Karpas-422 (cell line): ENCODE measurements at regions not wholly inside any gene's neighbourhood (a gene's known extent, or its start where the extent isn't known, plus 50 kb on each side); places are given as distances from the start of the nearest gene placed in this dataset.

Experiments
- DNase-seq: peaks from one replicate; pipeline ENCODE4 v3.0.0-alpha.2; 2015
- H2AFZ ChIP-seq: fragments of 200-600 bp; sonication (generic); 2 replicates; pipeline ENCODE4 v1.6.1; 2014; ENCODE audit warnings: antibody characterized with exemption, low read length, mixed read lengths
- H3K27ac ChIP-seq: fragments of 200-600 bp; sonication (generic); 2 replicates; pipeline ENCODE4 v1.5.1; 2014; ENCODE audit warnings: mild to moderate bottlenecking, low read length, moderate library complexity
- H3K27me3 ChIP-seq: fragments of 200-600 bp; sonication (generic); 2 replicates; pipeline ENCODE4 v1.6.1; 2014; ENCODE audit warnings: low read length, mixed read lengths
- H3K36me3 ChIP-seq: fragments of 200-600 bp; sonication (generic); 2 replicates; pipeline ENCODE4 v1.6.1; 2014; ENCODE audit warnings: low read length, mixed read lengths; ENCODE audit not compliant: insufficient read depth
- H3K4me1 ChIP-seq: fragments of 200-600 bp; sonication (generic); 2 replicates; pipeline ENCODE4 v1.6.1; 2014; ENCODE audit warnings: mild to moderate bottlenecking, low read length, mixed read lengths
- H3K4me2 ChIP-seq: fragments of 200-600 bp; sonication (generic); 2 replicates; pipeline ENCODE4 v1.6.1; 2014; ENCODE audit warnings: low read length, low read depth, mild to moderate bottlenecking; ENCODE audit not compliant: poor library complexity, severe bottlenecking
- H3K4me3 ChIP-seq: fragments of 200-600 bp; sonication (generic); 2 replicates; pipeline ENCODE4 v1.5.1; 2014; ENCODE audit warnings: mild to moderate bottlenecking, antibody characterized with exemption, low read length, mixed read lengths
- H3K79me2 ChIP-seq: fragments of 200-600 bp; sonication (generic); 2 replicates; pipeline ENCODE4 v1.6.1; 2014; ENCODE audit warnings: mild to moderate bottlenecking, low read length, mixed read lengths
- H3K9ac ChIP-seq: fragments of 200-600 bp; sonication (generic); 2 replicates; pipeline ENCODE4 v1.6.0; 2014; ENCODE audit warnings: low read length
- H3K9me2 ChIP-seq: fragments of 200-600 bp; sonication (generic), shearing (Covaris generic); replicated peaks from 2 replicates; pipeline ENCODE4 v1.6.0; 2014; ENCODE audit warnings: mild to moderate bottlenecking, low read length, moderate library complexity; ENCODE audit not compliant: insufficient read depth
- H3K9me3 ChIP-seq: fragments of 300-700, 200-600 bp; sonication (generic); 2 replicates; pipeline ENCODE4 v1.6.1; 2014; ENCODE audit warnings: low read length, mixed read lengths
- H4K20me1 ChIP-seq: fragments of 200-600 bp; sonication (generic); 2 replicates; pipeline ENCODE4 v1.6.1; 2014; ENCODE audit warnings: mild to moderate bottlenecking, antibody characterized with exemption, low read length, low read depth; ENCODE audit not compliant: insufficient read depth

DNA sequence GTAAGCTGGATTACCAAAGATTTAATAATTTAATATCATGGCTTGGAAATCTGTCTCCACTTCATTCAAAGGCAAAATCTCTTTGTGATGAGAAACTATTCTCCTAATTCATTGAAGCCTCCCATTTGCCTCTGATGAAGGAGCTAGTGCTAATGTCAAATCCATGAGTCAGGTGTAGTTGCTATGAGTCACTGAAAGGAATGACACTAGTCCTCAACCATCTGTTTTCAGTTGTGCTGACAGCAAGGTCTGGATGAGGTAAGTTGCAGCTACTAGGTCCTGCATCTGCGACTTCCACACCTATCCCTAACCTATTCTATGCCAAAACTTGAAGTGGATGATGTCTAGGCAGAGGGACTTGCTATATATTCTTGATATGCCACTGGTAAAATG is 324.0 kb upstream of the UBE2E3 start:
- no peaks in the 10 kb centered on the region for H3K79me2 ChIP-seq
- H3K4me3 ChIP-seq = no peak overlapping the region
- H3K36me3 ChIP-seq = no peaks in the 10 kb centered on the region
- H4K20me1 ChIP-seq = no peaks in the 10 kb centered on the region
- no peak for DNase-seq
- no peak overlapping the region for H3K27ac ChIP-seq
- H3K9me3 ChIP-seq = no peaks in the 10 kb centered on the region
- no peaks in the 10 kb centered on the region for H3K9me2 ChIP-seq
- H3K27me3 ChIP-seq = no peaks in the 10 kb centered on the region
- no peak overlapping the region for H2AFZ ChIP-seq
- H3K4me1 ChIP-seq = no peaks in the 10 kb centered on the region
- no peak overlapping the region for H3K4me2 ChIP-seq
- no peak overlapping the region for H3K9ac ChIP-seq

DNA sequence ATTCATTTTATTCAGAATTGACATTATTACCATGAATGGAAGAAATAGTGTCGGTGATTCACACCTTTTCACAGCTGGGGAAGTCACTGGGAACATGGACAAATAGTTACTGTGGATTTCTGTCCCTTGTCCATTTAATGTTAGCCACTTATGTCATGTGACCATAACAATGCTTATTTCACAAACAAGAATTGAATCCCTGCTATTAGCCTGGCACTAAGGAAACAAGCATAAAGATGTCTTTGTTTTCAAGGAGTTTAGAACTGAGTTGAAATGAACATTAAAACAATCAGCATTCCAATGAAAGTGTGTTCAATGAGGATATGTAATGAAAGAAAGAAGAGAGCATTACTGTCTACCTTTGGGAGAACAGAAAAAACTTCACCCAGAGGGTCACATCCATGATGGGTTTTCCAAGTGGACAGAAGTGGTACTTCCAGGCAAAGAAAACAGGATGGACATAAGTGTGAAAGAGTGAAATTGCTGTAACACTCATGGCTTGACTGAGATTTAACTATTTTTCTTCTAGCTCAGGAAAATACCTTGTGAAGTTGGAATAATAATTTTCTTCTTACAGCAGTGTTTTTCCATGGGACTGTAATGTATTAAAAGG is 324.5 kb upstream of the UBE2E3 start:
- Histone ChIP-seq H3K4me3 (no peak overlapping the region), H3K36me3 (no peaks in the 10 kb centered on the region), H2AFZ (no peak overlapping the region), H3K9ac (no peak overlapping the region), H3K79me2 (no peaks in the 10 kb centered on the region), H3K9me2 (no peaks in the 10 kb centered on the region), H4K20me1 (no peaks in the 10 kb centered on the region), H3K27ac (no peak overlapping the region), H3K4me2 (no peak overlapping the region), H3K4me1 (no peaks in the 10 kb centered on the region), H3K9me3 (no peaks in the 10 kb centered on the region), H3K27me3 (no peaks in the 10 kb centered on the region)
- no peak for DNase-seq

DNA sequence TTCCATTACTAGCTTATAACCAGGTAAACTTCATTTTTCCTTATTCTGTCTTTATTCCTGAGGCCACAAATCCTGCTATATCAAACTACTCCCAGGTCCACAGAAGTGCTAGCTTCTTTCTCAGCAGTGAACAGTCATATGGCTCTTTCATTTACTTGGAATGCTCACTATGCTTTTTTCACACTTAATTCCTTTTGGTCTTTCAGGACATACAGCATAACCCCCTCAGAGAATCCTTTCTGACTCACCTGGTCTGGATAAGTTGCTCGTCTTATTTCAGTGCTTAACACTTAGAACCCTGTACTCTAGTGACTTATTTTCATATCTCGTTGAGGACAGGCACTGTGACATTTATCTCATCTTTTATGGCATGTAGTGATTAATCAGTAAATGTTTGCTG is 325.0 kb upstream of the UBE2E3 start:
- H3K27me3 ChIP-seq = no peaks in the 10 kb centered on the region
- no peak overlapping the region for H3K4me3 ChIP-seq
- H4K20me1 ChIP-seq = no peaks in the 10 kb centered on the region
- no peaks in the 10 kb centered on the region for H3K9me3 ChIP-seq
- no peak overlapping the region for H3K4me2 ChIP-seq
- H3K79me2 ChIP-seq = no peaks in the 10 kb centered on the region
- no peak for DNase-seq
- no peaks in the 10 kb centered on the region for H3K36me3 ChIP-seq
- no peaks in the 10 kb centered on the region for H3K4me1 ChIP-seq
- H3K27ac ChIP-seq = no peak overlapping the region
- H3K9ac ChIP-seq = no peak overlapping the region
- no peak overlapping the region for H2AFZ ChIP-seq
- no peaks in the 10 kb centered on the region for H3K9me2 ChIP-seq

DNA sequence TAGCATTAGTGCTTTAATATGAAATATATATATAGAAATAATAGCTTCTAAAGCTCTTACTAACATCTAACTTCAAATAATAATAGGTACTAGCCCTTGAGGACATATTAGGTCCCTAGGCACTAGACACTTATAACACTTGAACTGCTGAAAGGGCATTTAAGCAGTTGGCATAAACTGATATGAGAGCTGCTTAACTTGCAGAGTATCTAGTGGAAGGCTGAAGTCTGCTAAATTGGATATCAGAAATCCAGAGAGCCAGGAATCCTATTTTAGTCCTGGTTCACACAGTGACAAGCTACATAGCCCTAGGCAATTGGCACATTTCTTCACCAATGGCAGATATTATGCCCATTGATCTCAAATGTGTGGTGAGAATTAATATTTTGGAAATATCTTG is 326.9 kb upstream of the UBE2E3 start:
- Histone ChIP-seq H3K9me3 (no peaks in the 10 kb centered on the region), H3K79me2 (no peaks in the 10 kb centered on the region), H3K27ac (no peak overlapping the region), H3K36me3 (no peaks in the 10 kb centered on the region), H3K9me2 (no peaks in the 10 kb centered on the region), H4K20me1 (no peaks in the 10 kb centered on the region), H3K4me1 (no peaks in the 10 kb centered on the region), H3K9ac (no peak overlapping the region), H3K27me3 (no peaks in the 10 kb centered on the region), H3K4me2 (no peak overlapping the region), H2AFZ (no peak overlapping the region), H3K4me3 (no peak overlapping the region)
- DNase-seq = no peak

DNA sequence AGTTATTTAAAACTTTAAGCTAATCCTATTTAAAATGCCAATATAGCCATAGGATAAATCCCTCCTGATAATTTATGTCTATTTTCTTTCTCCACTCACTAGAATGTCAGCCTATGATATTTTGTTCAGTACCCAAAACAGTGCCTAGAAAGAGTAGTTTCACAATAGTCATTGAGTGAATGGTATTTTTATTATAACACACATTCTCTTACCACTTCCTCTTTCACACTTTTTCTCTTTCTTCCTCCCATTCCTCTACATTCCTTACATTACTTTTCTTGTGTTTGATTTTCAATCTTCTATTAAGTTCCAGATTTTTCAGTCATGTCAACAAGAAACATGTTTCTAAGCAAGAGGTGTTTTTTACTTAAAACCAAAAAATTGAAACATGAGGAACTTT is 327.6 kb upstream of the UBE2E3 start:
- no peak overlapping the region for H3K27ac ChIP-seq
- no peak overlapping the region for H3K9ac ChIP-seq
- no peak overlapping the region for H3K4me3 ChIP-seq
- no peaks in the 10 kb centered on the region for H3K27me3 ChIP-seq
- no peaks in the 10 kb centered on the region for H3K79me2 ChIP-seq
- no peaks in the 10 kb centered on the region for H3K36me3 ChIP-seq
- no peaks in the 10 kb centered on the region for H3K9me3 ChIP-seq
- DNase-seq = no peak
- no peaks in the 10 kb centered on the region for H3K4me1 ChIP-seq
- no peaks in the 10 kb centered on the region for H3K9me2 ChIP-seq
- H4K20me1 ChIP-seq = no peaks in the 10 kb centered on the region
- no peak overlapping the region for H3K4me2 ChIP-seq
- H2AFZ ChIP-seq = no peak overlapping the region

DNA sequence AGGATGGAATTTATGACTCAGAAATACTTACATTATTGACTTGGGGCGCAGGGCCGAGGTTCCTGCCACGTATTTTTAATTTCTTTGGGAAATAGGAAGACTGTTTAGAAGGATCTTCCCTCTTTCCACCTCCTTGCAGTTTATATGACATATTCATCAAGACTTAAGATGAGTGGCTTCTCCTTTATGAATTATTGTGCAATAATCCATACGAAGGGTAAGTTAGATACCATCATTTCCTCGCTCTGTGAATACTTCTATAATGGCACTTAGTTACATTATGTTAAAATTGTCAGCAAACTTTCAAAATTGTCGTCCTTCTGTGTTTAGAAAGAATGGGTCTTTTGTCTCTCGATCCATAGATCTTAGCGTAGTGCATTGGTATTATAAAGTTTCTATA is 328.8 kb upstream of the UBE2E3 start:
- Histone ChIP-seq H3K4me2 (no peak overlapping the region), H3K9ac (no peak overlapping the region), H3K9me3 (no peaks in the 10 kb centered on the region), H3K79me2 (no peaks in the 10 kb centered on the region), H3K36me3 (no peaks in the 10 kb centered on the region), H3K4me1 (no peaks in the 10 kb centered on the region), H3K27ac (no peak overlapping the region), H3K9me2 (no peaks in the 10 kb centered on the region), H4K20me1 (no peaks in the 10 kb centered on the region), H2AFZ (no peak overlapping the region), H3K27me3 (no peaks in the 10 kb centered on the region), H3K4me3 (no peak overlapping the region)
- DNase-seq = no peak

DNA sequence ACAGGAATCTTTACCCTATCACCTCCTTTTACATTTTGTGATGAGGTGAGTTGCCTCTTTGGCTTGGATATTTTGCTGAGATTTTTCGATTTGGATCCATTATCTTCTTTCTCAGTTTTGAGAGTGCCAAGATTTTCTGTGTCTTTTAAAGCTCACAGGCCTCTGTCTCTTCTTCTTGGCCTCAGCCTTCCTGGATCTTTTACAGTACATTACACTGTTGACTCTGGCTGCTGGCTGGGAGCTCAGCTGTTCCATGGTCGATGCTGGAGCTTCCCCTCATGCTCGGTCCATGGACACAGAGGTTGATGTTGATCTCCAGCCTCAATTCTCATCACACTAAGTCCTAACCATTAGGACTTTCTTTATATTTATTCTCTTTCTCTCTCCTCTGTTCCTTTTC is 332.8 kb upstream of the UBE2E3 start:
- Histone ChIP-seq H3K4me1 (no peaks in the 10 kb centered on the region), H3K9ac (no peak overlapping the region), H3K27me3 (no peaks in the 10 kb centered on the region), H3K36me3 (no peaks in the 10 kb centered on the region), H3K4me2 (no peak overlapping the region), H4K20me1 (no peaks in the 10 kb centered on the region), H3K9me2 (no peaks in the 10 kb centered on the region), H3K4me3 (no peak overlapping the region), H3K27ac (no peak overlapping the region), H2AFZ (no peak overlapping the region), H3K9me3 (no peaks in the 10 kb centered on the region), H3K79me2 (no peaks in the 10 kb centered on the region)
- DNase-seq = no peak

DNA sequence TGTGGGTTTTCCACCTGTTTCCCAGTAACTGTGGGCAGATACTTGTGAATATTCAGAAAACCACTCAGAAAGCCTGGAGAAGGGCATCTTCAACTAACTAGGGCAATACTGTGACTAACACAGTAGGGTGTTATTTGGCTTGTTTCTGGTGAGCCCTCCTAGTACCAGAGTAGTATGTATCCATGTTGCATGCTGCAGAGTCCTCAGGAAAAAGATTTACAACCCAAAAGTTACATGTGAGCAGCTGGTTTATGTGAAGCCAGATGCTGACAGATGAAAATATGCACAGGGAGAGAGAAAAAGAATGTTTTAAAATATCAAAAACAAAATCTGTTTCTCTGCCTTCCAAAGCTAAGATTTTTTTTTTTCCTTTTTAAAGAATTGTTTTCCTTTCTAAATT is 333.2 kb upstream of the UBE2E3 start:
- H3K4me2 ChIP-seq = no peak overlapping the region
- no peak overlapping the region for H3K27ac ChIP-seq
- H3K4me1 ChIP-seq = no peaks in the 10 kb centered on the region
- H3K9ac ChIP-seq = no peak overlapping the region
- no peaks in the 10 kb centered on the region for H3K79me2 ChIP-seq
- H3K36me3 ChIP-seq = no peaks in the 10 kb centered on the region
- no peaks in the 10 kb centered on the region for H4K20me1 ChIP-seq
- no peak for DNase-seq
- no peaks in the 10 kb centered on the region for H3K27me3 ChIP-seq
- no peaks in the 10 kb centered on the region for H3K9me3 ChIP-seq
- no peaks in the 10 kb centered on the region for H3K9me2 ChIP-seq
- no peak overlapping the region for H2AFZ ChIP-seq
- H3K4me3 ChIP-seq = no peak overlapping the region

DNA sequence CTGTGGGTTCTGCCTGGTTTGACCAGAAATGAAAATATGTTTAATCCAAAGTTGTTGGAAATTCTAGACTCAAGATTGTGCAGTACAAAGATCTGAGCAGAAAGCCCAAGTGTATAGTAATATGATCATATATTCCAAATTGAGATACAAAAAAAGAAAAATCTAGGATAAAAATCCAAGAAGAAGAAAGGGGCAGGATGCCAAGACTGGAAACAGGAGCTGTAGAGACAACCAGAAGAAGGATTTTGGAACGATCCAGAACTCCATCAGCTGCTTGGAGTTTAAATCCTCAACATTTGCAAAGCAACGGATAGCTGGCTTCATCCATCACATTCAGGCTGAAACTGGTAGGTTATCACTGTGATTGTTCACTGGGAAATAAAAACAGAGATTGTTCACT is 333.6 kb upstream of the UBE2E3 start:
- H3K9me2 ChIP-seq = no peaks in the 10 kb centered on the region
- no peaks in the 10 kb centered on the region for H3K27me3 ChIP-seq
- no peak overlapping the region for H3K27ac ChIP-seq

More for the DNA sequence above, 333.6 kb upstream of the UBE2E3 start:
- Histone ChIP-seq H4K20me1 (no peaks in the 10 kb centered on the region), H3K9me3 (no peaks in the 10 kb centered on the region), H3K79me2 (no peaks in the 10 kb centered on the region), H3K4me2 (no peak overlapping the region), H3K4me3 (no peak overlapping the region), H2AFZ (no peak overlapping the region), H3K9ac (no peak overlapping the region), H3K36me3 (no peaks in the 10 kb centered on the region), H3K4me1 (no peaks in the 10 kb centered on the region)
- no peak for DNase-seq
